ENCODE measurements at regions not wholly inside any gene's neighbourhood (a gene's known extent, or its start where the extent isn't known, plus 50 kb on each side); places are given as distances from the start of the nearest gene placed in this dataset.

GRCh38 chr15:70507772-70508371, 255.5 kb downstream of the UACA start:
- intact Hi-C loops (cut with DNase I) = no loop called here
- Histone ChIP-seq H3K4me3 (no peak overlapping the region), H3K27me3 (no peaks in the 10 kb centered on the region), H3K9me3 (peaks cover 0 to 44% (median 14%) of the 10 kb centered on the region in 12 donors), H3K4me1 (peaks cover 0 to 55% (median 21%) of the 10 kb centered on the region in 12 donors), H3K27ac (peak overlapping the region in 1 of 12 donors; percentile 70), H3K36me3 (no peaks in the 10 kb centered on the region)
- TF ChIP-seq, protein P1, sequence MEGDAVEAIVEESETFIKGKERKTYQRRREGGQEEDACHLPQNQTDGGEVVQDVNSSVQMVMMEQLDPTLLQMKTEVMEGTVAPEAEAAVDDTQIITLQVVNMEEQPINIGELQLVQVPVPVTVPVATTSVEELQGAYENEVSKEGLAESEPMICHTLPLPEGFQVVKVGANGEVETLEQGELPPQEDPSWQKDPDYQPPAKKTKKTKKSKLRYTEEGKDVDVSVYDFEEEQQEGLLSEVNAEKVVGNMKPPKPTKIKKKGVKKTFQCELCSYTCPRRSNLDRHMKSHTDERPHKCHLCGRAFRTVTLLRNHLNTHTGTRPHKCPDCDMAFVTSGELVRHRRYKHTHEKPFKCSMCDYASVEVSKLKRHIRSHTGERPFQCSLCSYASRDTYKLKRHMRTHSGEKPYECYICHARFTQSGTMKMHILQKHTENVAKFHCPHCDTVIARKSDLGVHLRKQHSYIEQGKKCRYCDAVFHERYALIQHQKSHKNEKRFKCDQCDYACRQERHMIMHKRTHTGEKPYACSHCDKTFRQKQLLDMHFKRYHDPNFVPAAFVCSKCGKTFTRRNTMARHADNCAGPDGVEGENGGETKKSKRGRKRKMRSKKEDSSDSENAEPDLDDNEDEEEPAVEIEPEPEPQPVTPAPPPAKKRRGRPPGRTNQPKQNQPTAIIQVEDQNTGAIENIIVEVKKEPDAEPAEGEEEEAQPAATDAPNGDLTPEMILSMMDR (IDR thresholded peaks at IDR 0.05) = no peak
- no peak for TF ChIP-seq POLR2A (IDR thresholded peaks at IDR 0.05)
- DNase-seq (no peak), ATAC-seq (peak in 1 of 4 donors; percentile 15)
- WGBS, 4 donors = 94 to 95% (median 95%) methylated on average over 1 of the region's 1 CpG

- Histone ChIP-seq H3K36me3 (no peaks in the 10 kb centered on the region), H3K9me3 (peaks cover 0 to 28% (median 10%) of the 10 kb centered on the region in 12 donors), H3K27ac (peak overlapping the region in 1 of 12 donors; percentile 3), H3K27me3 (no peaks in the 10 kb centered on the region), H3K4me3 (no peak overlapping the region), H3K4me1 (peaks cover 0 to 60% (median 21%) of the 10 kb centered on the region in 12 donors)
- no peak for ATAC-seq
- DNase-seq = no peak
- 72 to 81% (median 79%) methylated on average over 5 of the region's 5 CpGs for WGBS, 4 donors
- intact Hi-C loops (cut with DNase I) = no loop called here
- TF ChIP-seq, protein P1 (IDR thresholded peaks at IDR 0.05) = no peak
- TF ChIP-seq POLR2A (IDR thresholded peaks at IDR 0.05) = no peak
Measured at GRCh38 chr15:70505936-70506912, 257.1 kb downstream of the UACA start.

- H3K27ac ChIP-seq = peak overlapping the region in 1 of 12 donors; percentile 85
- H3K4me1 ChIP-seq = peaks cover 0 to 60% (median 21%) of the 10 kb centered on the region in 12 donors
- no peaks in the 10 kb centered on the region for H3K36me3 ChIP-seq
- H3K4me3 ChIP-seq = no peak overlapping the region
- DNase-seq = no peak
- no peaks in the 10 kb centered on the region for H3K27me3 ChIP-seq
- ATAC-seq = peak in 2 of 4 donors; percentile 34 to 52
- H3K9me3 ChIP-seq = peaks cover 0 to 21% (median 5%) of the 10 kb centered on the region in 12 donors
- 40 to 48% (median 45%) methylated on average over 3 of the region's 3 CpGs for WGBS, 4 donors
- TF ChIP-seq, protein P1 (IDR thresholded peaks at IDR 0.05) = no peak
- TF ChIP-seq POLR2A (IDR thresholded peaks at IDR 0.05) = no peak
- intact Hi-C loops (cut with DNase I) = no loop called here
Measured at GRCh38 chr15:70505411-70505919, 257.9 kb downstream of the UACA start.

DNA sequence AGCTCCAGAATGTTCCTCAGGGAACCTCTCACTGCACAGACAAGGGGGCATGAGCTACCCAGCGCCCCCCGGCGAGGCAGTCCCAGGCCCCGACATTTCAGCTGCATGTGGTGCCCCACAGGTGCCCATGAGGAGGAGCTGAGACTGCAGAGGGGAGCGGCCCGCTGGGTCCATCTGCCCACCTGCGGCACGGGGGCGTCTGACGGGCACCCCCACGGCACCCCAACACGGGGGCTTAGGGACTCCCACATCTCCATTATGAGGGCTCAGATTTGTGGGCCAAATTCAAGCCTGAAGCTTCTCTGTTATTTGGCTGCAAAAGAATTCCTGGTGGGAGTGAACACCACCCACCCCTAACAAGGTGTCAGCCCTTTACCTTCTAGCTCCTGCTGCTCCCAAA, 258.4 kb downstream of the UACA start:
- Histone ChIP-seq H3K27ac (peak overlapping the region in 1 of 12 donors; percentile 85), H3K9me3 (peaks cover 0 to 16% (median 1%) of the 10 kb centered on the region in 12 donors), H3K4me1 (peaks cover 0 to 62% (median 21%) of the 10 kb centered on the region in 12 donors), H3K36me3 (no peaks in the 10 kb centered on the region), H3K27me3 (no peaks in the 10 kb centered on the region), H3K4me3 (peak overlapping the region in 1 of 12 donors; percentile 7)
- DNase-seq = no peak
- TF ChIP-seq, protein P1 (IDR thresholded peaks at IDR 0.05) = no peak
- no peak for TF ChIP-seq POLR2A (IDR thresholded peaks at IDR 0.05)
- WGBS, 4 donors = 74 to 100% (median 82%) methylated on average over 3 to 12 of the region's 12 CpGs
- intact Hi-C loops (cut with DNase I) = no loop called here
- ATAC-seq = no peak

Data from heart left ventricle (tissue), 16 donors.